DOHH2 (cell line): ENCODE measurements at regions not wholly inside any gene's neighbourhood (a gene's known extent, or its start where the extent isn't known, plus 50 kb on each side); places are given as distances from the start of the nearest gene placed in this dataset.
"Not testable (repeated sequence)": the region's sequence is repeated elsewhere in the genome, so short reads cannot be mapped to it uniquely, and the experiment has no call there.

ENCODE experiments used
- EZH2phosphoT487 ChIP-seq: fragments of 200-600 bp; sonication (generic); IDR thresholded peaks from 2 replicates; pipeline ENCODE4 v1.6.1; 2017; ENCODE audit warnings: borderline replicate concordance, mild to moderate bottlenecking, antibody characterized with exemption, low read length, moderate library complexity, mixed read lengths
- TF ChIP-seq, protein P1 (sequence below): fragments of 200-600 bp; sonication (generic); IDR thresholded peaks from one replicate; pipeline ENCODE4 v1.5.1; 2014; ENCODE audit warnings: antibody characterized with exemption, mild to moderate bottlenecking, low read depth, low read length; ENCODE audit not compliant: poor library complexity, severe bottlenecking

DNA sequence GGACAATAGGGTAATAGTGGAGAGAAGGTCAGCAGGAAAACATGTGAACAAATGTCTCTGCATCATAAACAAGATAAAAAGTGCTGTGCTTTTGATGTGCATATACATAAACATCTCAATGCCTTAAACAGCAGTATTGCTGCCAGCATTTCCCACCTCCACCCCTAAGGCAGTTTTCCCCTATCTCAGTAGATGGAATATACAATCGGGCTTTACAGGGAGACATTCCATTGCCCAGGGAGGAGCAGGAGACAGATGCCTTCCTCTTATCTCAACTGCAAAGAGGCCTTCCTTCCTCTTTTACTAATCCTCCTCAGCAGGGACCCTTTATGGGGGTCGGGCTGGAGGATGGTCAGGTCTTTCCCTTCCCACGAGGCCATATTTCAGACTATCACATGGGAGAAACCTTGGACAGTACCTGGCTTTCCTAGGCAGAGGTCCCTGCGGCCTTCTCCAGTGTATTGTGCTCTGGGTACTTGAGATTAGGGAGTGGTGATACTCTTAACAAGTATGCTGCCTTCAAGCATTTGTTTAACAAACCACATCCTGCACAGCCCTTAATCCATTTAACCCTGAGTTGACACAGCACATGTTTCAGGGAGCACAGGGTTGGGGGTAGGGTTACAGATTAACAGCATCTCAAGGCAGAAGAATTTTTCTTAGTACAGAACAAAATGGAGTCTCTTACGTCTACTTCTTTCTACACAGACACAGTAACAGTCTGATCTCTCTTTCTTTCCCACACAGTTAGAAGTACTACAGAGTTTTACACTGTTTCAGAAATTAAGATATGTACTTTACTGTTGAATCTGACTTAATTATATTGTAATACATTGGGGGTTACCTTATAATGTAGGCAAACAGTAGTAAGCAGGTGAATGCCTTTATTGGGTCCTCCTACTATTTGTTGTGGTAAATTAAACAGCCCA, 189.4 kb downstream of the ALX1 start:
- TF ChIP-seq, protein P1, sequence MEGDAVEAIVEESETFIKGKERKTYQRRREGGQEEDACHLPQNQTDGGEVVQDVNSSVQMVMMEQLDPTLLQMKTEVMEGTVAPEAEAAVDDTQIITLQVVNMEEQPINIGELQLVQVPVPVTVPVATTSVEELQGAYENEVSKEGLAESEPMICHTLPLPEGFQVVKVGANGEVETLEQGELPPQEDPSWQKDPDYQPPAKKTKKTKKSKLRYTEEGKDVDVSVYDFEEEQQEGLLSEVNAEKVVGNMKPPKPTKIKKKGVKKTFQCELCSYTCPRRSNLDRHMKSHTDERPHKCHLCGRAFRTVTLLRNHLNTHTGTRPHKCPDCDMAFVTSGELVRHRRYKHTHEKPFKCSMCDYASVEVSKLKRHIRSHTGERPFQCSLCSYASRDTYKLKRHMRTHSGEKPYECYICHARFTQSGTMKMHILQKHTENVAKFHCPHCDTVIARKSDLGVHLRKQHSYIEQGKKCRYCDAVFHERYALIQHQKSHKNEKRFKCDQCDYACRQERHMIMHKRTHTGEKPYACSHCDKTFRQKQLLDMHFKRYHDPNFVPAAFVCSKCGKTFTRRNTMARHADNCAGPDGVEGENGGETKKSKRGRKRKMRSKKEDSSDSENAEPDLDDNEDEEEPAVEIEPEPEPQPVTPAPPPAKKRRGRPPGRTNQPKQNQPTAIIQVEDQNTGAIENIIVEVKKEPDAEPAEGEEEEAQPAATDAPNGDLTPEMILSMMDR = not testable (repeated sequence)
- TF ChIP-seq EZH2phosphoT487 = not testable (repeated sequence)
